PFSK-1 (cell line): ENCODE measurements at regions not wholly inside any gene's neighbourhood (a gene's known extent, or its start where the extent isn't known, plus 50 kb on each side); places are given as distances from the start of the nearest gene placed in this dataset.

Source experiments
- FOXP2 ChIP-seq: optimal IDR thresholded peaks from 2 replicates; pipeline ENCODE3; 2011; ENCODE audit warnings: borderline replicate concordance, control low read depth, inconsistent platforms; ENCODE audit not compliant: insufficient read depth; ENCODE audit errors: extremely low read length, extremely low read depth
- POLR2AphosphoS5 ChIP-seq: IDR thresholded peaks from 2 replicates; pipeline ENCODE4 v1.6.1; 2012; ENCODE audit warnings: low read depth, mild to moderate bottlenecking, control low read depth, low read length, moderate library complexity
- REST ChIP-seq, 2 experiments: IDR thresholded peaks; 2 replicates each; pipeline versions ENCODE4 v1.6.1 to v1.8.0; 2011 to 2012; ENCODE audit warnings: low read depth in 2 of 2, low read length in 2 of 2, control low read depth in 1 of 2, inconsistent platforms in 1 of 2, mild to moderate bottlenecking in 1 of 2, moderate library complexity in 1 of 2; ENCODE audit not compliant: insufficient read depth in 1 of 2
- SIN3A ChIP-seq: IDR thresholded peaks from 2 replicates; pipeline ENCODE4 v1.6.1; 2012; ENCODE audit warnings: mild to moderate bottlenecking, low read length, moderate library complexity, borderline replicate concordance; ENCODE audit not compliant: insufficient read depth
- TAF1 ChIP-seq: IDR thresholded peaks from 2 replicates; pipeline ENCODE4 v1.6.1; 2012; ENCODE audit warnings: low read length, control low read depth, borderline replicate concordance; ENCODE audit not compliant: insufficient read depth

- TF ChIP-seq POLR2AphosphoS5 (no peak), REST (IDR thresholded peaks at IDR 0.05; ENCODE audit: insufficient read depth in 1 of 2, low read depth in 2 of 2, low read length in 2 of 2) (no peak), SIN3A (no peak), TAF1 (no peak), FOXP2 (no peak)
Observed at GRCh38 chr2:139720056-139720455, 939.9 kb upstream of the NXPH2 start.

GRCh38 chr2:139704606-139705005 is 924.4 kb upstream of the NXPH2 start:
- TF ChIP-seq FOXP2 (no peak), REST (IDR thresholded peaks at IDR 0.05; ENCODE audit: insufficient read depth in 1 of 2, low read depth in 2 of 2, low read length in 2 of 2) (no peak), SIN3A (no peak), POLR2AphosphoS5 (no peak), TAF1 (no peak)

GRCh38 chr2:139694327-139694726 is 914.1 kb upstream of the NXPH2 start:
- TF ChIP-seq SIN3A: no peak
- TF ChIP-seq TAF1: no peak
- TF ChIP-seq REST (IDR thresholded peaks at IDR 0.05; ENCODE audit: insufficient read depth in 1 of 2, low read depth in 2 of 2, low read length in 2 of 2): no peak
- TF ChIP-seq FOXP2: no peak
- TF ChIP-seq POLR2AphosphoS5: no peak

GRCh38 chr2:139686205-139686604 is 906.0 kb upstream of the NXPH2 start:
- TF ChIP-seq REST (IDR thresholded peaks at IDR 0.05; ENCODE audit: insufficient read depth in 1 of 2, low read depth in 2 of 2, low read length in 2 of 2) (no peak), POLR2AphosphoS5 (no peak), FOXP2 (no peak), TAF1 (no peak), SIN3A (no peak)
